GM12878 (cell line): ENCODE measurements at regions not wholly inside any gene's neighbourhood (a gene's known extent, or its start where the extent isn't known, plus 50 kb on each side); places are given as distances from the start of the nearest gene placed in this dataset.

ENCODE experiments used
- ATAC-seq: fragments of 200-7000 bp; cut with Tn5 transposase; 3 replicates; pipeline ENCODE4 v1.9.1; 2020; ENCODE audit warnings: mild to moderate bottlenecking, moderate library complexity
- BruUV-seq: library from RNA; stranded (reverse); fragments of 400-500 nt; replicated peaks from 2 replicates; lab custom pipeline; 2021; lab: Mats Ljungman, UMichigan
- CTCF ChIA-PET: fragments of 300-600 bp; sonication (Branson Sonifier 250); formaldehyde crosslinking; extraction: SDS; loops from one replicate; lab custom pipeline; 2021; ENCODE audit warnings: inconsistent platforms; lab: Yijun Ruan, JAX
- POLR2A ChIA-PET: fragments of 350-600 bp; formaldehyde crosslinking; extraction: SDS; loops from one replicate; lab custom pipeline; 2021; ENCODE audit warnings: inconsistent platforms; lab: Charles Lee
- RAD21 ChIA-PET: fragments of 300-600 bp; sonication (Branson Sonifier 250); formaldehyde crosslinking; loops from one replicate; lab custom pipeline; 2023; ENCODE audit warnings: antibody characterized with exemption; ENCODE audit not compliant: unreplicated experiment; lab: Charles Lee
- SMC1A ChIA-PET: fragments of 300-600 bp; sonication (Branson Sonifier 250); formaldehyde crosslinking; loops from one replicate; lab custom pipeline; 2023; ENCODE audit not compliant: unreplicated experiment, uncharacterized antibody; lab: Charles Lee
- DNase-seq: peaks from one replicate; pipeline ENCODE4 v3.0.0-alpha.2; 2011; ENCODE audit warnings: low read depth, low spot score
- FAIRE-seq: peaks from 3 replicates; lab custom pipeline; 2011; peaks lifted over from hg19 to GRCh38; lab: Jason Lieb, UNC
- H2AFZ ChIP-seq: 2 replicates; pipeline ENCODE4 v1.6.0; 2011; ENCODE audit warnings: low read depth, low read length, control low read depth; ENCODE audit not compliant: control insufficient read depth
- H3K27ac ChIP-seq: 2 replicates; pipeline ENCODE4 v1.5.1; 2011; ENCODE audit warnings: control low read depth; ENCODE audit not compliant: control insufficient read depth, insufficient read depth
- H3K27me3 ChIP-seq, 2 experiments: replicated peaks in 1 of 2; 2 replicates each; pipeline versions ENCODE4 v1.6.0 to v1.6.1; 2011; ENCODE audit warnings: low read length in 1 of 2; ENCODE audit not compliant: control insufficient read depth in 2 of 2, insufficient read depth in 2 of 2
- H3K36me3 ChIP-seq, 2 experiments: 2 replicates each; pipeline ENCODE4 v1.5.1; 2011; ENCODE audit warnings: low read length in 1 of 2; ENCODE audit not compliant: control insufficient read depth in 2 of 2, insufficient read depth in 2 of 2
- H3K4me1 ChIP-seq: 2 replicates; pipeline ENCODE4 v1.6.1; 2011; ENCODE audit warnings: mild to moderate bottlenecking, low read length, moderate library complexity, mixed read lengths; ENCODE audit not compliant: control insufficient read depth, insufficient read depth
- H3K4me2 ChIP-seq: 2 replicates; pipeline ENCODE4 v1.6.0; 2011; ENCODE audit warnings: control low read depth; ENCODE audit not compliant: control insufficient read depth, insufficient read depth
- H3K4me3 ChIP-seq: fragments of 200-600 bp; sonication (generic); 2 replicates; pipeline ENCODE4 v1.5.1; 2016
- H3K79me2 ChIP-seq: 2 replicates; pipeline ENCODE4 v1.6.0; 2011; ENCODE audit warnings: low read length; ENCODE audit not compliant: control insufficient read depth, insufficient read depth
- H3K9ac ChIP-seq: 2 replicates; pipeline ENCODE4 v1.8.0; 2011; ENCODE audit warnings: low read length, control low read depth, mixed read lengths; ENCODE audit not compliant: control insufficient read depth, insufficient read depth
- H3K9me3 ChIP-seq: replicated peaks from 3 replicates; pipeline ENCODE4 v1.5.1; 2011; ENCODE audit warnings: mild to moderate bottlenecking, low read length; ENCODE audit not compliant: control insufficient read depth, insufficient read depth
- H4K20me1 ChIP-seq: 2 replicates; pipeline ENCODE4 v1.6.0; 2011; ENCODE audit not compliant: control insufficient read depth, insufficient read depth
- CBX3 ChIP-seq: fragments of 200-600 bp; sonication (generic); IDR thresholded peaks from 2 replicates; pipeline ENCODE4 v1.6.1; 2016; ENCODE audit warnings: low read depth, borderline replicate concordance
- HCFC1 ChIP-seq: fragments of 150-350 bp; IDR thresholded peaks from 2 replicates; pipeline ENCODE4 v1.6.1; 2014; ENCODE audit warnings: low read length
- HDAC2 ChIP-seq: fragments of 200-600 bp; sonication (generic); IDR thresholded peaks from 2 replicates; pipeline ENCODE4 v1.6.1; 2017
- IRF3 ChIP-seq: fragments of 450-650 bp; IDR thresholded peaks from 2 replicates; pipeline ENCODE4 v1.6.1; 2014; ENCODE audit warnings: mild to moderate bottlenecking
- MAX ChIP-seq: IDR thresholded peaks from 2 replicates; pipeline ENCODE4 v1.6.1; 2012; ENCODE audit warnings: low read depth, low read length, improper control_type of control experiment
- MEF2A ChIP-seq: IDR thresholded peaks from 2 replicates; pipeline ENCODE4 v1.6.1; 2011; ENCODE audit warnings: low read depth, mild to moderate bottlenecking, low read length, moderate library complexity; ENCODE audit not compliant: insufficient read depth
- MTA2 ChIP-seq: fragments of 450-650 bp; IDR thresholded peaks from 2 replicates; pipeline ENCODE4 v1.6.1; 2016; ENCODE audit warnings: low read depth, mild to moderate bottlenecking, moderate library complexity
- NFYA ChIP-seq: IDR thresholded peaks from 2 replicates; pipeline ENCODE4 v1.6.1; 2011; ENCODE audit warnings: low read depth, mild to moderate bottlenecking, low read length, improper control_type of control experiment, borderline replicate concordance
- SIN3A ChIP-seq: IDR thresholded peaks from 2 replicates; pipeline ENCODE4 v1.6.1; 2012; ENCODE audit warnings: low read depth, low read length, improper control_type of control experiment
- SREBF1 ChIP-seq: IDR thresholded peaks from 2 replicates; pipeline ENCODE4 v1.6.1; 2012; ENCODE audit warnings: mild to moderate bottlenecking, low read length
- SUZ12 ChIP-seq: fragments of 200-600 bp; sonication (generic); IDR thresholded peaks from one replicate; pipeline ENCODE4 v1.6.1; 2018; ENCODE audit warnings: antibody characterized with exemption, mild to moderate bottlenecking; ENCODE audit not compliant: unreplicated experiment
- YY1 ChIP-seq: IDR thresholded peaks from 2 replicates; pipeline ENCODE4 v1.6.1; 2011; ENCODE audit warnings: low read depth, mild to moderate bottlenecking, low read length
- WGBS: methylation state at CpG from one replicate; pipeline ENCODE4 v1.1.6; 2016; ENCODE audit warnings: low lambda C conversion rate; ENCODE audit not compliant: insufficient replicate concordance, insufficient coverage; ENCODE audit errors: missing lambda C conversion rate; 5-methylcytosine and 5-hydroxymethylcytosine counted together
- in situ Hi-C: fragments of 300-500 bp; cut with MboI; formaldehyde crosslinking; loops from 9 replicates; pipeline ENCODE4 v1.14.3; 2018; ENCODE audit warnings: mixed read lengths
- intact Hi-C: fragments of 100-400 bp; cut with micrococcal nuclease; formaldehyde crosslinking; loops from one replicate; pipeline ENCODE4 v1.14.2; 2022; ENCODE audit not compliant: unreplicated experiment

GRCh38 chr2:65737452-65738011 is 305.1 kb upstream of the SPRED2 start:
- 37% methylated on average over 4 of the region's 4 CpGs for WGBS
- no peak for DNase-seq
- no peak for ATAC-seq
- in situ Hi-C loops (no loop called here), intact Hi-C loops (no loop called here)
- H3K4me1 ChIP-seq, result no peaks in the 10 kb centered on the region
- peaks cover 0 to 2% of the 10 kb centered on the region in 2 experiments; a peak in 2 of 4 replicates for H3K27me3 ChIP-seq
- ChIA-PET RAD21 (no interaction called here), SMC1A (no interaction called here), POLR2A (no interaction called here), CTCF (no interaction called here)
- no peak overlapping the region for H3K4me3 ChIP-seq
- no peak overlapping the region for H3K27ac ChIP-seq
- FAIRE-seq, result no peak
- no peak overlapping the region for H3K4me2 ChIP-seq
- no peak for TF ChIP-seq IRF3
- no peak for TF ChIP-seq HCFC1
- no peak for TF ChIP-seq SUZ12
- no peak for TF ChIP-seq SREBF1
- no peak for TF ChIP-seq CBX3
- no peak for TF ChIP-seq HDAC2
- no peak for TF ChIP-seq YY1
- TF ChIP-seq MTA2, result no peak
- no peak for TF ChIP-seq NFYA
- no peak for TF ChIP-seq MAX
- no peak for TF ChIP-seq MEF2A
- TF ChIP-seq SIN3A, result no peak
- no peaks in the 10 kb centered on the region for H3K9me3 ChIP-seq
- no TSS peak for BruUV-seq
- H3K79me2 ChIP-seq, result no peaks in the 10 kb centered on the region
- H2AFZ ChIP-seq, result no peak overlapping the region
- no peak overlapping the region for H3K9ac ChIP-seq
- H4K20me1 ChIP-seq, result no peaks in the 10 kb centered on the region
- no peaks in the 10 kb centered on the region for H3K36me3 ChIP-seq
